ENCODE measurements at regions not wholly inside any gene's neighbourhood (a gene's known extent, or its start where the extent isn't known, plus 50 kb on each side); places are given as distances from the start of the nearest gene placed in this dataset.

GRCh38 chr5:173834071-173834771, 53.9 kb upstream of the CPEB4 start (continued):
- TF ChIP-seq, protein P1, sequence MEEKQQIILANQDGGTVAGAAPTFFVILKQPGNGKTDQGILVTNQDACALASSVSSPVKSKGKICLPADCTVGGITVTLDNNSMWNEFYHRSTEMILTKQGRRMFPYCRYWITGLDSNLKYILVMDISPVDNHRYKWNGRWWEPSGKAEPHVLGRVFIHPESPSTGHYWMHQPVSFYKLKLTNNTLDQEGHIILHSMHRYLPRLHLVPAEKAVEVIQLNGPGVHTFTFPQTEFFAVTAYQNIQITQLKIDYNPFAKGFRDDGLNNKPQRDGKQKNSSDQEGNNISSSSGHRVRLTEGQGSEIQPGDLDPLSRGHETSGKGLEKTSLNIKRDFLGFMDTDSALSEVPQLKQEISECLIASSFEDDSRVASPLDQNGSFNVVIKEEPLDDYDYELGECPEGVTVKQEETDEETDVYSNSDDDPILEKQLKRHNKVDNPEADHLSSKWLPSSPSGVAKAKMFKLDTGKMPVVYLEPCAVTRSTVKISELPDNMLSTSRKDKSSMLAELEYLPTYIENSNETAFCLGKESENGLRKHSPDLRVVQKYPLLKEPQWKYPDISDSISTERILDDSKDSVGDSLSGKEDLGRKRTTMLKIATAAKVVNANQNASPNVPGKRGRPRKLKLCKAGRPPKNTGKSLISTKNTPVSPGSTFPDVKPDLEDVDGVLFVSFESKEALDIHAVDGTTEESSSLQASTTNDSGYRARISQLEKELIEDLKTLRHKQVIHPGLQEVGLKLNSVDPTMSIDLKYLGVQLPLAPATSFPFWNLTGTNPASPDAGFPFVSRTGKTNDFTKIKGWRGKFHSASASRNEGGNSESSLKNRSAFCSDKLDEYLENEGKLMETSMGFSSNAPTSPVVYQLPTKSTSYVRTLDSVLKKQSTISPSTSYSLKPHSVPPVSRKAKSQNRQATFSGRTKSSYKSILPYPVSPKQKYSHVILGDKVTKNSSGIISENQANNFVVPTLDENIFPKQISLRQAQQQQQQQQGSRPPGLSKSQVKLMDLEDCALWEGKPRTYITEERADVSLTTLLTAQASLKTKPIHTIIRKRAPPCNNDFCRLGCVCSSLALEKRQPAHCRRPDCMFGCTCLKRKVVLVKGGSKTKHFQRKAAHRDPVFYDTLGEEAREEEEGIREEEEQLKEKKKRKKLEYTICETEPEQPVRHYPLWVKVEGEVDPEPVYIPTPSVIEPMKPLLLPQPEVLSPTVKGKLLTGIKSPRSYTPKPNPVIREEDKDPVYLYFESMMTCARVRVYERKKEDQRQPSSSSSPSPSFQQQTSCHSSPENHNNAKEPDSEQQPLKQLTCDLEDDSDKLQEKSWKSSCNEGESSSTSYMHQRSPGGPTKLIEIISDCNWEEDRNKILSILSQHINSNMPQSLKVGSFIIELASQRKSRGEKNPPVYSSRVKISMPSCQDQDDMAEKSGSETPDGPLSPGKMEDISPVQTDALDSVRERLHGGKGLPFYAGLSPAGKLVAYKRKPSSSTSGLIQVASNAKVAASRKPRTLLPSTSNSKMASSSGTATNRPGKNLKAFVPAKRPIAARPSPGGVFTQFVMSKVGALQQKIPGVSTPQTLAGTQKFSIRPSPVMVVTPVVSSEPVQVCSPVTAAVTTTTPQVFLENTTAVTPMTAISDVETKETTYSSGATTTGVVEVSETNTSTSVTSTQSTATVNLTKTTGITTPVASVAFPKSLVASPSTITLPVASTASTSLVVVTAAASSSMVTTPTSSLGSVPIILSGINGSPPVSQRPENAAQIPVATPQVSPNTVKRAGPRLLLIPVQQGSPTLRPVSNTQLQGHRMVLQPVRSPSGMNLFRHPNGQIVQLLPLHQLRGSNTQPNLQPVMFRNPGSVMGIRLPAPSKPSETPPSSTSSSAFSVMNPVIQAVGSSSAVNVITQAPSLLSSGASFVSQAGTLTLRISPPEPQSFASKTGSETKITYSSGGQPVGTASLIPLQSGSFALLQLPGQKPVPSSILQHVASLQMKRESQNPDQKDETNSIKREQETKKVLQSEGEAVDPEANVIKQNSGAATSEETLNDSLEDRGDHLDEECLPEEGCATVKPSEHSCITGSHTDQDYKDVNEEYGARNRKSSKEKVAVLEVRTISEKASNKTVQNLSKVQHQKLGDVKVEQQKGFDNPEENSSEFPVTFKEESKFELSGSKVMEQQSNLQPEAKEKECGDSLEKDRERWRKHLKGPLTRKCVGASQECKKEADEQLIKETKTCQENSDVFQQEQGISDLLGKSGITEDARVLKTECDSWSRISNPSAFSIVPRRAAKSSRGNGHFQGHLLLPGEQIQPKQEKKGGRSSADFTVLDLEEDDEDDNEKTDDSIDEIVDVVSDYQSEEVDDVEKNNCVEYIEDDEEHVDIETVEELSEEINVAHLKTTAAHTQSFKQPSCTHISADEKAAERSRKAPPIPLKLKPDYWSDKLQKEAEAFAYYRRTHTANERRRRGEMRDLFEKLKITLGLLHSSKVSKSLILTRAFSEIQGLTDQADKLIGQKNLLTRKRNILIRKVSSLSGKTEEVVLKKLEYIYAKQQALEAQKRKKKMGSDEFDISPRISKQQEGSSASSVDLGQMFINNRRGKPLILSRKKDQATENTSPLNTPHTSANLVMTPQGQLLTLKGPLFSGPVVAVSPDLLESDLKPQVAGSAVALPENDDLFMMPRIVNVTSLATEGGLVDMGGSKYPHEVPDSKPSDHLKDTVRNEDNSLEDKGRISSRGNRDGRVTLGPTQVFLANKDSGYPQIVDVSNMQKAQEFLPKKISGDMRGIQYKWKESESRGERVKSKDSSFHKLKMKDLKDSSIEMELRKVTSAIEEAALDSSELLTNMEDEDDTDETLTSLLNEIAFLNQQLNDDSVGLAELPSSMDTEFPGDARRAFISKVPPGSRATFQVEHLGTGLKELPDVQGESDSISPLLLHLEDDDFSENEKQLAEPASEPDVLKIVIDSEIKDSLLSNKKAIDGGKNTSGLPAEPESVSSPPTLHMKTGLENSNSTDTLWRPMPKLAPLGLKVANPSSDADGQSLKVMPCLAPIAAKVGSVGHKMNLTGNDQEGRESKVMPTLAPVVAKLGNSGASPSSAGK (IDR thresholded peaks at IDR 0.05): no peak
- TF ChIP-seq MEF2D (tag; conservative IDR thresholded peaks at IDR 0.05; ENCODE audit: low read depth) (no peak), RBM17 (IDR thresholded peaks at IDR 0.05; ENCODE audit: borderline replicate concordance, low read depth, low read length) (no peak), CAMTA2 (CRISPR knock-in tag; conservative IDR thresholded peaks at IDR 0.05) (no peak), BMI1 (IDR thresholded peaks at IDR 0.05; ENCODE audit: low read length) (no peak), ZBTB7A (IDR thresholded peaks at IDR 0.05; ENCODE audit: borderline replicate concordance, control insufficient read depth, low read depth, low read length) (no peak), ZNF589 (CRISPR knock-in tag; IDR thresholded peaks at IDR 0.05; ENCODE audit: low read depth) (no peak), ZNF3 (CRISPR knock-in tag; IDR thresholded peaks at IDR 0.05) (no peak), RERE (CRISPR knock-in tag; IDR thresholded peaks at IDR 0.05; ENCODE audit: borderline replicate concordance) (no peak), XRCC3 (IDR thresholded peaks at IDR 0.05) (no peak), EP400 (IDR thresholded peaks at IDR 0.05) (no peak), CREM (IDR thresholded peaks at IDR 0.05; ENCODE audit: low read depth) (no peak)

Data from K562 (cell line).